HG02981 (cell line): ENCODE measurements at regions not wholly inside any gene's neighbourhood (a gene's known extent, or its start where the extent isn't known, plus 50 kb on each side); places are given as distances from the start of the nearest gene placed in this dataset.
A peak's percentile ranks its signal among the peaks of the same experiment; 100 is the strongest.

ENCODE experiments used
- ATAC-seq: cut with Tn5 transposase; IDR thresholded peaks from one replicate; pipeline ENCODE4 v1.9.1; 2021; ENCODE audit warnings: mild to moderate bottlenecking, moderate library complexity; ENCODE audit not compliant: unreplicated experiment

GRCh38 chr3:187618722-187619121 lies 51.5 kb downstream of the SST start:
- ATAC-seq = no peak

GRCh38 chr3:187617213-187617612 lies 53.0 kb downstream of the SST start:
- ATAC-seq = no peak

- ATAC-seq = peak; percentile 91
Observed at GRCh38 chr3:187616307-187616972, 53.8 kb downstream of the SST start.

DNA sequence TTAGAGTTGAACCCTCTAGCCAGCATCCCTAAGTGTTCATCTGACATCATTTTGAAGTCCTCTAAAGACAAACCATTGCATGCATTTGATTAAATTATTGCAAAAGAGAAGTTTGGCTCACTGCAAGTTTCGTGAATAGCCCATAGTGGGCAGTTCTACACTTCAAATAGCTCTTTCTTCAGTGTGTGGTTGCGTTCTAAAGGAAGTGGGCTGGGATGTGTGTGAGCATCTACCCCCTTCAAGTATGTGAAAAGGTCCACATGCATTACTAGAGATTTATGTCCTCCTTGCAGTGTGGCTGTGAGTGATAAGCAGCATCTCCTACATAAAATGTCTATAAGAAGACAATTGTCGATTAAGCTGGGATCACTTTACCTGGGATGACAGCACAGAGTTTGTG lies 54.6 kb downstream of the SST start:
- ATAC-seq = no peak

GRCh38 chr3:187612656-187613055 lies 57.5 kb downstream of the SST start:
- ATAC-seq = no peak

- ATAC-seq = no peak
Observed at GRCh38 chr3:187610981-187611511, 59.1 kb downstream of the SST start.

- ATAC-seq = no peak
Observed at GRCh38 chr3:187594272-187594671, 75.9 kb downstream of the SST start.

DNA sequence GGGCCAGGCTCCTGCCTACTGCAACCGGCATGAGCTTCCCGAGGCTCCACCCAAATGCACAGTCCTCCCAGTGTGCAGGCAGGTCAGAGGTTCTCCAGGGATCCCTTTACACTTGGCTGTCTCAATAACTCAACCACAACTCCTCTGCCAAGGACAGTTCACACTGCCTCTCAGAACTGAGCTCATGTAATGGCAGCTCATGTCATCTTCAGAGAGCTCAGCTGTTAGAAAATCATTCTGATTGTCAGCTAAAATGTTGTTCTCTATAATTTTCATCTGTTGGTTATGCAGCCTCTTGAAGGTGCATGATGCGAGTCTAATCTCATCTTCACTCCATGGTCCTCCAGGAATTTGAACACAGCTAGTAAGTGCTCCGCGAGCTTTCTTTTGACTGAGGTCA lies 76.7 kb downstream of the SST start:
- ATAC-seq = no peak

- ATAC-seq = no peak
Observed at GRCh38 chr3:187590861-187591576, 79.2 kb downstream of the SST start.

DNA sequence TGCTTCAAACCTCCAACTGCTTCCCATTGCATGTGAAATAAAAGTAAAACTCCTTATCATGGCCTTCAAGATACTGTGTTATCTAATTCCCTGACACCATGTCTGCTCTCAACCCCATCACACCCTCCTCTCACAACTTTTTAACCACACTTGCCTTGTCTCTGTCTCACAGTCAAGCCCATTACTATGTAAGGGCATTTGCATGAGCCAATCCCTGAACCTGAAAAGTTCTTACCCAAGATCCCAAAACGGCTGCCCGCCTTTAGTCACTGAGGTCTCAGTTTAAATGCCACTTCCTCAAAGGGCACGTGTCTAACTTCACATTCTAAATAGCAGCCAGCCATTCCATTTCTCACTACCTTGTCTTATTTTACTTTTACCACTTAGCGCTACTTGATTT lies 83.1 kb downstream of the SST start:
- no peak for ATAC-seq

DNA sequence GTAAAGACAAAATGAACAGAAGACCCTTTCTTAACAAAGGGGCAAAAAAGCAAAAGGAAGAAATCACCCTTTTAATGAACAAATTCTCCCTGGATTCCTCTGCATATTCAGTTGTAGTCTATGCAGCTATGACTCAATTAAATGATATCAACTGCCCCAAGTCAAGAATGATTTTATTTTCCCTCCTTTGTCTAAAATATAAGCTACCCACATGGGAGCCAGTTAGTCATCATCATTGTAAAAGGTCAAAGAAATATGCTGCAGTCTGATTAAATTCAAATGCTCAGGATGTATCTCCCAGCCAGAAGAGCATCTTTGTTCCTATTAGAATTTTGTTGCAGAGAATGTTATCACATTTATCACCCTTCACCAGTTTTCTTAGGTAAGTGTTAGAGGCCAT lies 84.0 kb downstream of the SST start:
- no peak for ATAC-seq

DNA sequence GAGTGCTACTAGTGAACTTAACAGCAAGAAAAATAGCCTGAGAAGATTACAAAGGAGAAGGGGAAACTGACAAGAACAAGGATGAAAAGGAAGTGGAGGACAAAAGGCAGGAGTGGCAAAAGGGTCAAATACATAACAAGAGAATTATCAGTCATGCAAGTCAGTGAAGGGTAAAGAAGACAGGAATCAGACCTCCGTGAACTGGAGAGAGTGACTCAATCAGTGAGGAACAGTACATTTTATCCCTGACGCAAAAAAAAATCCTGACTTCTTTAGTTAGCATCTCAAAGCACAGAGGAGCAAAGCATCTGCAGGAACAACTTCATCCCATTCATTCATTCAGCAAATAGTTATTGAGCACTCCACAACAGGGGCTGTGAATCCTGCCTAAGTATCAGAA lies 97.8 kb downstream of the SST start:
- no peak for ATAC-seq

DNA sequence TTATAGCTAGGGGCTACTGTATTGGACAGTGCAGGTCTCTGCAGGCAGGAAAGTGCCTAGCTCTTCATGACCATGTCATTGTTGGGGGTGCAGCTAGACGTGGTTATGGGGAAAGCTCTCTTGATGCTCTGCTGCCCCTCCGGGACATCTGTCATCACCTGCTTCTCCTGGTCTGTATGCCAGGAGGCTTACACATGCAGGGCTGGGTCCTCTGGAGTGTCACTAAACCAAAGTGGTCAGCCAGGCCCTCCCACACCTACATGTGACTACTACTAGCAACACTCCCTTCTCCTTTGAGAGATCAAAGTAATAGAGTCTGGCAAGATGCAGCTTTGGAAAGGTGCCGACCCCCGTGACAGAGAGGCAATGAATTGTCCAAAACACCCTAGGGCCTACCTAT lies 98.5 kb downstream of the SST start:
- ATAC-seq = no peak

DNA sequence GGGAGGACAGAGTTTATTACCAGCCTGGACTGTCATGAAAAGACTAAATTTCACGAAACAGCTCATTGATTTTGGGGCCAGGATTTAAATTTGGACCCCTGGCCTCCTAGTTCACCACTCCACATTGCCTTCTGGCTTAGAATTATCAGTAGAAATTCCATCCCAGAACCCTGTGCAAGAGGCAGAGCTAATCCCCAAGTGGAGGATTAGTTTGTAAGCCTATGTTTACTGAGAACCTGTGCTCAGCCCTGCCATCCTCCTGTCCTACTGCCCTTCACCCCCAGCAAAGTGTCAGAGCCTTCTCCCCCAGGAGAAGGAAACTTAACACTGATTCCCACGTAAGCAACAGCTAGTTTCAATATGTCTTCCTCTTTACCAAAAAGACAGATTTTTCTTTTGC lies 99.4 kb downstream of the SST start:
- no peak for ATAC-seq

GRCh38 chr3:187568171-187568570 lies 102.0 kb downstream of the SST start:
- ATAC-seq = no peak

DNA sequence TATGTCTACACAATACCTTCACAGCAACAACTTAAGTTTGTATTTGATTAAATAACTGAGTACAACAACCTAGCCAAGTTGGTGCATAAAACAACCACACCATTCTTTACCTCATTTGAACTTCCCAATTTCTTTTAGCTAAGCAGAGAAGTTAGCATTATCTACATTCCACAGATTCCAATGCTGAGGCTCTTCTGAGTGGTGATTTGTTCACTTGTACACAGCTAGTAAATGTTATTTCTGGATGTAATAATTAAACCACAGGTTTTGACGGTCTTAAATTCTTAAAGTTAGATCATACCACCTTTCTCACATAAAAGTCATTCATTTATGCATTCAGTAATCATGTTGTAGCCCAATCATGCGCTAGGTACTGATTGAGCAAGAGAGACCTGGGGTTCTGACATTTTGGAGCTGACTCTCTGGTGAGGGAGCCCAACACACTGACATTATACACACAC lies 102.5 kb downstream of the SST start:
- ATAC-seq = no peak

DNA sequence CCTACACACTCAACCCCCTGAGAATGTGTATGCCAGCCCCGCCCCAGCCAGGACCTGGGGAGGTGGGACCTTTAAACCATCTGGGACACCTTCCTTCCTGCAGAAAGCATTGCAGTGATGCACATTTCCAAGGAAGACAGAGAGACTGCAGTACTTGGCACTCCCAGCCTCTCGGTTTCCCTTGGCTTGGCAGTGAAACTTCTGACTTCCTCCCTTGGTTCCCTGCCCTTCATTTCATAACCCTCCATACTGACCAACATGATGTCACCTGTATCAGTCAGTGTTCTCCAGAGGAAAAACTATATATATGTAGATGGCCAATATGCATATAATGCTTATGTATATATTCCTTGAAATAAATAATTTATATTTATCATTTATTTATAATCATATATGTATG lies 103.2 kb downstream of the SST start:
- ATAC-seq = no peak

DNA sequence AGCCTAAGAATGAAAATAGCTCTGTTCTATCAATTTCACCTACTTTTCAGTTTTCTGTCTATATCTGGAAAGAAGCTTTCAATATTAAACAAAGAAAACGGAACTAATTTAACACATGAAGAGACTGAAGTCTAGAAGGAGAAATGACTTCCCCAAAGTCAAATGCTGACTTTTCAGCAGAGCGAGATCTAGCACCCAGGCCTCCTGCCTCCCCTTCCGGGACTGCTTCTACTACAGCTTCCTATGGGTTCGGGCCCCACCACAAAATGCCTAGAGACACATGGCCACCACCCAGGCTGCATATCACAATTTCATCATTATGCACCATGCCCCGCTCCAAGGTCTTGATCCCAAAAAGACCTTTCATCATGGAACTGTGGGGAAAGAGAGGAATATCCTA lies 104.5 kb downstream of the SST start:
- no peak for ATAC-seq

GRCh38 chr3:187558990-187559389 lies 111.2 kb downstream of the SST start:
- no peak for ATAC-seq

GRCh38 chr3:187551416-187551815 lies 118.8 kb downstream of the SST start:
- ATAC-seq = no peak

DNA sequence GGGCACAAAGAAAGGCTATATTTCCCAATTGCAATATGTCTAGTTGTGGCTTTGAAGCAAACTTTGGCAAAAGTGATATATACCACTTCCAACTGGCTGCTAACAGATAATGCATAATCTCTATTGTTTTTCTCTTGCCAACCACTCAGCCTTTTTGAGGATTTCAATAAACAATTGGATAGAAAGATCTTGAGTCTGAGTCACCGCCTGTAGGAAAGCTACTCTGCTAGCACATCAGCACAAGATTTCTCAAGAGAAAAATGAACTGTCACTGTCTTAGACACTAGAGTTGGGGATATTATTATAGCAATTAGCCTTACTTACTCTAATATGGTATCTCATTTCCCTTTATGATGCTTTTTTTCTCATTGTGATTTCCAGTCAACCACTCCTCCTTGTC lies 119.7 kb downstream of the SST start:
- ATAC-seq = no peak

DNA sequence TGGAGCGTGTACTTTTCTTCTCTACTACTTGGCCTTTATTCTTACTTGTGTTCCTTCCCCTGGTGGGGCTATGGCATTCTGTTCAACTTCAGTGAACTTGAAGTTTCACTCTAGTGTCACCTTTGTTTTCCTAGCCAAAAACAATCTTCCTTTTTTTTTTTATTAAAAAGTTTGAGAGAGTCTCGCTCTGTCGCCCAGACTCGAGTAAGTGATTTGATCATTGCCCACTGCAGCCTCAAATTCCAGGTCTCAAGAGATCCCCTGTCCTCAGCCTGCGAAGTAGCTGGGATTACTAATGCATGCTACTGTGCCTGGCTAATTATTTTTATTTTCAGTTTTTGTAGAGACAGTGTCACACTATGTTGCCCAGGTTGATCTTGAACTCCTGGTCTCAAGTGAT lies 124.8 kb downstream of the SST start:
- ATAC-seq = no peak
